Activated CD8-positive, alpha-beta memory T cell treated with anti-CD3 and anti-CD28 coated beads for 1 hour (primary cell): ENCODE measurements at regions not wholly inside any gene's neighbourhood (a gene's known extent, or its start where the extent isn't known, plus 50 kb on each side); places are given as distances from the start of the nearest gene placed in this dataset.
"Not testable (repeated sequence)": the region's sequence is repeated elsewhere in the genome, so short reads cannot be mapped to it uniquely, and the experiment has no call there.

ENCODE experiments used
- DNase-seq, 2 donors: peaks; one replicate each; pipeline ENCODE4 v3.0.0-alpha.2; 2020; ENCODE audit warnings: low read depth in 1 of 2; ENCODE audit errors: extremely low read depth in 1 of 2

DNA sequence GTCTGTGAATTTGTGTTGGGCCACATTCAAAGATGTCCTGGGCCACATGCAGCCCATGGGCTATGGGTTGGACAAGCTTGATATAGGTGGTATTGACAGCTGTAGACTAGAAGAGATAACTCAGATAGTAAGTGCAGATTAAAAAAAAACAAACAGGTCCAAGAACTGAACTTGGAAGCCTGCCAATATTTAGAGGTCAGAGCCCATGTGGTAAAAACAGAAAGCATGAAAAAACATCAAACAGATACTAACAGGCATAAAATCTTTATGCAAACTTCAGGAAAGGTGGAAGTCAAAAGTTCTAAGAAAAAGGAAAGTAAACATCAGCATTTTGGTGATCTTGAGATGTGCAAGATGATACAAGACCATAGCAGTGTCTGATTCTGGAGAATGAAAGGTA is 155.1 kb upstream of the NR4A3 start:
- DNase-seq: no peak

- not testable (repeated sequence) for DNase-seq
These were observed 150.8 kb upstream of the NR4A3 start for GRCh38 chr9:99670886-99671285.

- DNase-seq: no peak
These were observed 144.4 kb upstream of the NR4A3 start for GRCh38 chr9:99677281-99677680.

GRCh38 chr9:99678566-99678965 is 143.1 kb upstream of the NR4A3 start:
- no peak for DNase-seq

DNA sequence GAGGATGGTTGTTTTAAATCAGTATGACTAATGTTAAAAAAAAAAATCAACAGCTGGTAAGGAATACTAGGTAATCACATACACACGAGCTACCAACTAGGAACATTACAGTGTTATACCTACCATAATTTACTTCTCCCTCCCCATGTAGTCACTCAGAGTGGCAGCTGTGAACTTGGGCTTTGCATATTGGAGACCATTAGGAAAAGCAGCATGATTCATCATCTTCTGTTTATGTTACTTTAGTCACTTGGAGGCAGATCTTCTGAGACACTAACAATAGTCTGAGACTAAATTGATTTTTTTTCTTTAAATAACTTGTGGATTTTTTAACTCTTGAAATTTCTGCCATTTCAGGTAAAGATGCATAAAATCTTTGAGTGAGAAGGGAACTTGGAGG is 141.5 kb upstream of the NR4A3 start:
- no peak for DNase-seq

GRCh38 chr9:99681113-99681512 is 140.6 kb upstream of the NR4A3 start:
- DNase-seq: no peak

DNA sequence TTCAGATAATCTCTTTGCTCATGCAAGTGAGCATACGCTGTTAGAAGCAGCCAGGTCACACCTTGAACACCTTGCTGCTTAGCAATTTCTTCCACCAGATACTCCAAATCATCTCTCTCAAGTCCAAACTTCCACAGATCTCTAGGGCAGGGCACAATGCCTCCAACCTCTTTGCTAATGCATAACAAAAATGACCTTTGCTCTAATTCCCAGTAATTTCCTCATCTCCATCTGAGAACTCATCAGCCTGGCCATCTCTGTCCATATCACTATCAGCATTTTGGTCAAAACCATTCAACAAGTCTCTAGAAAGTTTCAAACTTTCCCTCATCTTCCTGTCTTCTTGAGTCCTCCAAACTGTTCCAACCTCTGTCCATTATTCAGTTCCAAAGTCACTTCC is 139.3 kb upstream of the NR4A3 start:
- no peak for DNase-seq

- DNase-seq: no peak
These were observed 138.8 kb upstream of the NR4A3 start for GRCh38 chr9:99682870-99683269.

GRCh38 chr9:99690573-99690972 is 131.1 kb upstream of the NR4A3 start:
- no peak for DNase-seq

DNA sequence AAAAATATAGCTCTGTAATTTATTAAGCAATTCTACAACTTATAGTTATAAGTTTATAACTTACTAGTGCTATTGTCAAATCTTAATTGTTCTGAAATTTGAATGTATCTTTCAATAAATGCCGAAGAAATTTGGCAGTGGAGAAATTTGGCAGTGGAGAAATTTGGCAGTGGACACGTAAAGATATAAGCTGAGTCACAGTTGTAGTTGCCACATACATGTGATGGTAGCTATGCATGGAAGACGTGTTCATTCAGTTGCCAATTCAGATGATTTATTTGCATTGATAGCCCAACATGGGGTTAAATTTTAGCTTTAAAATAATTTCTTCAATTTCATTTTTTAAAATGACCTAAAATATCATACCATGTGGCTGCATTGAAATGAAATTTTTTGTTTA is 127.8 kb upstream of the NR4A3 start:
- DNase-seq: no peak

DNA sequence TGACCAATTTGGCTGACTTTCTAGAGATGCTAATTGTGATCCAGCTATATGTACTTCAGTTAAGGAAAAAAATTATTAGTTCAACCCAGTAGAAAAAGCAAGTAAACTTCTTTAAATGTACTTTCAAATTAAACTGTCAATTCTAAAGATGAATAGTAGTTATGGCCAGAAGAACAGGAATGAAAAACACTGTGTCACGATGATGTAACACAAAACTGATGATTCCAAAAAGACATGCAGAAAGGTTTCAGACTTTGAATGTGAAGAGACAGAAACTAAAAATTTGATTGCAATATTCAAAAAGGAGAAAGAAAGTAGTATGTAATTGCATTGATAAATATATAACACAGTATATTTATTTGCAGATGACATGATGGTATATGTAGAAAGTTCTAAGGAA is 127.3 kb upstream of the NR4A3 start:
- no peak for DNase-seq

- DNase-seq: no peak
These were observed 122.3 kb upstream of the NR4A3 start for GRCh38 chr9:99699396-99699795.

DNA sequence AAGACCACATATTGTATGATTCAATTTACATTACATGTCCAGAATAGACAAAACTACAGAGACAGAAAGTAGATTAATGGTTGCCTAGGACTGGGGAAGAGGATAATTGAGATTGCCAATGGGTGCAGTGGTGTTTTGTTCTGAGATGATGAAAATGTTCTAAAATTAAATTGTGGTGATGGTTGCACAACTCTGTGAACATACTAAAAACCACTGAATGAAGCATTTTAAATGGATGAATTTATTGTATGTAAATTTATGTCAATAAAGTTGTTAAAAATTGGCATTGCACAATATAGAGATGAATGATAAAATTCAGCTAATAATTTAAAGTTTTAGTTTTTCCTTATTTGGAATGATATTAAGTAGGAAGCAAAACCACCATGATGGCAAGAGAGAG is 109.5 kb upstream of the NR4A3 start:
- DNase-seq: no peak

DNA sequence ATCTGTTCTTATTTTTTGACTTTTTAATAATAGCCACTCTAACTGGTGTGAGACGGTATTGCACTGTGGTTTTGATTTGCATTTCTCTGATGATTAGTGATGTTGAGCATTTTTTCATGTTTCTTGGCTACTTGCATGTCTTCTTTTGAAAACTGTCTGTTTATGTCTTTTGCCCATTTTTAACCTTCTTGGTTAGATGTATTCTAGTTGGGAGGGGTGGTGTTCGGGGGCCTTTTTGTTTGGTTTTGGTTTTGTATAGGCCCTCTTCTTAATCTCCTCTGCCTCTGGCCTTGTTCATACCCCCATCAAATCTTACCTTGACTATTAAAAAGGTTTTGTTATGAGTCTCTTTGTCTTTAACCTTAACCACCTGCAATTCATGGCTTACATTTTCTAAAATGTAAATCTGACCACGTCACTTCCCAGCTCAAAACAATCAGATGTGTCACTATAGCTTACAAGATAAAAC is 107.8 kb upstream of the NR4A3 start:
- no peak for DNase-seq

GRCh38 chr9:99718631-99719030 is 103.1 kb upstream of the NR4A3 start:
- DNase-seq: no peak

DNA sequence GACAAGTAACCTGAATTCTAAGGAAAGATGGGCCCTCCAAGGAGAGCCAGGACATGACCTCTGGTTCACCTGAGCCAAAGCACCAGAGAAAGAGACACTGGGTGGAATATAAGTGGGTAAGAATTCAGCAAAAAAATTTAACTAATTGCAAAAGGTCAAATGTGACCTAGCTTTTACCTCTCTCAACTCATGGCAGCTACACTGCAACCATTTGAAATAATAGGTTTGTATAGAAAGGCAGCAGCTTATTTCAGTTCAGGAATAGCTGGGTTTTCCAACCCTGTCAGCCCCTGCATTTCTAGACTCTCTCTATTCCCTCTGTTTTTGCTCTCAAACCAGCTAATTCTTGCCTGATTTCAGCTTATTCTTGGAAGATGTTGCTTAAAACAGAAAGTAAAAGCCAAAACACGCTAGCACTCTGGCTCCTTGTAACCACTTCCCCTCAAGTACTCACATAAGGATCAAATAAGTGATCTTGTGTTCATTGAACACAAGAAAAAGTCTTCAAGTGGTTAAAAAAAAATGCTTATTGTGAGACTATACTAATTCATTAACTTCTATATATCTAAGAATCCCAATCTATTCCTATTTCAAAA is 101.1 kb upstream of the NR4A3 start:
- no peak for DNase-seq

DNA sequence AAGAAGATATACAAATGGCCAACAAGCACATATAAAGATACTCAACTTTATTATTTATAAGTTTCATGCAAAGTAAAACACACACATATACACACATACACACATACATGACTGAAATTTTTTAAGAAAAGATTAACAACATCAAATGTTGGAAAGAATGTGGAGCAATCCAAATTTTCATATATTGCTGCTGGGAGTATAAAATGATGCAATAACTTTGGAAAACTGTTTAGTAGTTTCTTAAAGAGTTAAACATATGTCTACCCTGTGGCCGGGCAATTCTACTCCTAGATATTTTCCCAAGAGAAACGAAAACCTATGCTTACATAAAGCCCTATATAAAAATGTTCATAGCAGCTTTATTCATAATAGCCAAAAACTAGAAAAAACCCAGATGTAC is 99.8 kb upstream of the NR4A3 start:
- no peak for DNase-seq

DNA sequence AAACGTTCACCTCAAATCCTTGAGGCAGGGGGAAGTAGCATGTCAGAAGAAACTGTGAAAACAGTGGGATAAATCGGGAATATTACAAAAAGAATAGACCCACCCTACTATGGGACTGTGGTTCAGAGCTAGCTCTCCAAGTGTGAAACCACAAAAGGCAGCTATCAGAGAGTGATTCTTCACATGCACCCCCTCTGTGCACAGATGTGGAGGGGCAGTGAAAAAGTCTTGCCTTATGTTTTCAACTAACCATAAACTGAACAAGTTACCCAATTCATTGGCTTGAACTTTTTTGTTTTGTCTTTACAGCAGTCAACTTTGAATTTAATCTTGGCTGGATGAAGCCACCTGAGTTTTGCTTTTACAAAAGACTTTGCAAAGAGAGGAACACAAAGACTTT is 98.8 kb upstream of the NR4A3 start:
- DNase-seq: no peak

GRCh38 chr9:99724640-99725039 is 97.0 kb upstream of the NR4A3 start:
- DNase-seq: no peak

- DNase-seq: no peak
These were observed 95.8 kb upstream of the NR4A3 start for GRCh38 chr9:99725852-99726251.

GRCh38 chr9:99726758-99727157 is 94.9 kb upstream of the NR4A3 start:
- no peak for DNase-seq

- no peak for DNase-seq
These were observed 91.6 kb upstream of the NR4A3 start for GRCh38 chr9:99730062-99730461.

DNA sequence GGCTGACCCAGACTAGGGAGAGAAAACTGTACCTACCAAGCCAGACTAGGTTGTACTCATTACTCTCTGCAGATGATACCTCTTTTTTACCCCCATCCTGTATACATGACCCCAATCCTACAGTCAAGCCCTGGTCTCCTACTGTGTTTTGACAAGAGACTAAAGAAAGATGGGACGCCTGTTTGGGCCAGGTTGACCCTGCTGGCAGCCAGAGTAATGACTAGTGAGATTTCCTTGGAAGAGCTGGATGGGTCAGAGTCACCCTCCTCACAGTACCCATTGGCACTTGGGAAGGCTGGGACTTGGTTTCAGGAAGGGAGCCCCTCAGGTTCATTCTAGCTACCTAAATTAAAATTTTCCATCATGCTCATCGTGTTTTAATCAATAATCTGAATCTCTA is 89.7 kb upstream of the NR4A3 start:
- no peak for DNase-seq
